GM23248 (cell line): ENCODE measurements at regions not wholly inside any gene's neighbourhood (a gene's known extent, or its start where the extent isn't known, plus 50 kb on each side); places are given as distances from the start of the nearest gene placed in this dataset.
"Not testable (repeated sequence)": the region's sequence is repeated elsewhere in the genome, so short reads cannot be mapped to it uniquely, and the experiment has no call there.

Experiments used
- DNase-seq: peaks from one replicate; pipeline ENCODE4 v3.0.0-alpha.2; 2015
- H2AFZ ChIP-seq: fragments of 200-600 bp; sonication (generic); 2 replicates; pipeline ENCODE4 v1.6.1; 2016; ENCODE audit warnings: antibody characterized with exemption
- H3F3A ChIP-seq: fragments of 200-600 bp; sonication (generic); 2 replicates; pipeline ENCODE4 v1.6.1; 2016; ENCODE audit warnings: mild to moderate bottlenecking, antibody characterized with exemption, mixed run types; ENCODE audit not compliant: insufficient read depth
- H3K27ac ChIP-seq: fragments of 200-600 bp; sonication (generic); 2 replicates; pipeline ENCODE4 v1.5.1; 2016; ENCODE audit warnings: mild to moderate bottlenecking
- H3K27me3 ChIP-seq: fragments of 200-600 bp; sonication (generic); replicated peaks from 2 replicates; pipeline ENCODE4 v1.6.1; 2016; ENCODE audit warnings: mild to moderate bottlenecking; ENCODE audit not compliant: insufficient read depth
- H3K36me3 ChIP-seq: fragments of 200-600 bp; sonication (generic); 2 replicates; pipeline ENCODE4 v1.6.1; 2016; ENCODE audit warnings: low read depth, mild to moderate bottlenecking
- H3K4me1 ChIP-seq: fragments of 200-600 bp; sonication (generic); 2 replicates; pipeline ENCODE4 v1.6.1; 2016; ENCODE audit warnings: mild to moderate bottlenecking; ENCODE audit not compliant: insufficient read depth
- H3K4me2 ChIP-seq: fragments of 200-600 bp; sonication (generic); one replicate; pipeline ENCODE4 v1.6.1; 2016; ENCODE audit warnings: mild to moderate bottlenecking; ENCODE audit not compliant: unreplicated experiment
- H3K4me3 ChIP-seq: fragments of 200-600 bp; sonication (generic); 2 replicates; pipeline ENCODE4 v1.5.1; 2016; ENCODE audit warnings: mild to moderate bottlenecking
- H3K79me2 ChIP-seq: fragments of 200-600 bp; sonication (generic); 2 replicates; pipeline ENCODE4 v1.6.1; 2016; ENCODE audit warnings: mild to moderate bottlenecking; ENCODE audit not compliant: insufficient read depth
- H3K9ac ChIP-seq: fragments of 200-600 bp; sonication (generic); 2 replicates; pipeline ENCODE4 v1.6.1; 2016; ENCODE audit warnings: mild to moderate bottlenecking
- H3K9me2 ChIP-seq: fragments of 200-600 bp; sonication (generic); 2 replicates; pipeline ENCODE4 v1.6.1; 2016; ENCODE audit warnings: mixed run types, mild to moderate bottlenecking, moderate library complexity; ENCODE audit not compliant: insufficient read depth
- H3K9me3 ChIP-seq: fragments of 200-600 bp; sonication (generic); one replicate; pipeline ENCODE4 v1.6.1; 2017; ENCODE audit warnings: low read depth
- H4K20me1 ChIP-seq: fragments of 200-600 bp; sonication (generic); 2 replicates; pipeline ENCODE4 v1.6.0; 2016; ENCODE audit not compliant: insufficient read depth
- EZH2 ChIP-seq: fragments of 200-600 bp; sonication (generic); IDR thresholded peaks from 2 replicates; pipeline ENCODE4 v1.6.1; 2018; ENCODE audit warnings: antibody characterized with exemption, mild to moderate bottlenecking; ENCODE audit not compliant: insufficient read depth, poor library complexity, severe bottlenecking
- EZH2phosphoT487 ChIP-seq: fragments of 200-600 bp; sonication (generic); IDR thresholded peaks from 2 replicates; pipeline ENCODE4 v1.6.1; 2018; ENCODE audit warnings: antibody characterized with exemption, moderate library complexity, mild to moderate bottlenecking, low read depth; ENCODE audit not compliant: insufficient read depth
- WGBS, 2 experiments: methylation state at CpG; one replicate each; pipeline ENCODE4 v1.1.6; 2015 to 2017; ENCODE audit warnings: low lambda C conversion rate in 2 of 2, low coverage in 1 of 2; ENCODE audit errors: missing lambda C conversion rate in 2 of 2; 5-methylcytosine and 5-hydroxymethylcytosine counted together
- in situ Hi-C: fragments of 300-500 bp; cut with MboI; formaldehyde crosslinking; loops from 2 replicates; pipeline ENCODE4 v1.15.0; 2020

DNA sequence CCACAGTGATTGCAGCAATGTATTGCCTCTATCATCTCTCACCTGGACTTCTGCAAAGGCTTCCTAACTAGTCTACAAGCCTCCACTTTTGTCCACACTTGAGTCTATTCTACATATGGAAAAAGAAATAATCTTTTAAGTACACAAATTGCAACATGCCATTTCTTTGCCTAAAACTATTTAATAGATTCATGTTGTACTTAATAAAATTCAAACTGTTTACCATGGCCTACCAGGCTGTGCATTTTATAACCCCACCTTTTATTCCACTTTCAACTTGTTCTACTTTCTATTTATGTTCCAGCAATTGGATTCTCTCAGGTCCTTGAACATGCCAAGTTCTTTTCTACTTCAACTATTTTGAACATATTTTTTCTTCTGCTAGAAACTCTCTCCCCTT is 128.7 kb downstream of the GPR85 start:
- Histone ChIP-seq H3K27ac (no peak overlapping the region), H3K9ac (no peak overlapping the region), H2AFZ (no peak overlapping the region), H3K9me3 (no peaks in the 10 kb centered on the region), H3F3A (no peaks in the 10 kb centered on the region), H4K20me1 (no peaks in the 10 kb centered on the region), H3K36me3 (no peaks in the 10 kb centered on the region), H3K4me1 (no peaks in the 10 kb centered on the region), H3K9me2 (no peaks in the 10 kb centered on the region), H3K4me2 (no peak overlapping the region), H3K79me2 (no peaks in the 10 kb centered on the region), H3K27me3 (no peaks in the 10 kb centered on the region), H3K4me3 (no peak overlapping the region)
- no peak for TF ChIP-seq EZH2phosphoT487
- no peak for TF ChIP-seq EZH2
- in situ Hi-C loops: no loop called here
- DNase-seq: no peak

DNA sequence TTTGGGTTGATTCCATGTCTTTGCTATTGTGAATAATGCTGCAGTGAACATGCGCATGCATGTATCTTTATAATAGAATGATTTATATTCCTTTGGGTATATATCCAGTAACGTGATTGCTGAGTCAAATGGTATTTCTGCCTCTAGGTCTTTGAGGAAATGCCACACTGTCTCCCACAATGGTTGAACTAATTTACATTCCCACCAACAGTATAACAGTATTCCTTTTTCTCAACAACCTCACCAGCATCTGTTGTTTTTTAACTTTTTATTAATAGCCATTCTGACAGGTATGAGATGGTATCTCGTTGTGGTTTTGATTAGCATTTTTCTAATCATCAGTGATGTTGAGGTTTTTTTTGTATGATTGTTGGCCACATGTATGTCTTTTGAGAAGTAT is 133.6 kb downstream of the GPR85 start:
- H3K9ac ChIP-seq, H4K20me1 ChIP-seq, in situ Hi-C loops, H3K9me3 ChIP-seq, H3K4me3 ChIP-seq, H3K9me2 ChIP-seq, H3K27ac ChIP-seq, H3K4me2 ChIP-seq, H3K27me3 ChIP-seq, H2AFZ ChIP-seq, H3F3A ChIP-seq, H3K79me2 ChIP-seq, H3K4me1 ChIP-seq, DNase-seq, H3K36me3 ChIP-seq: not testable (repeated sequence)
- WGBS, 2 experiments: 69% methylated on average over 3 of the region's 3 CpGs

DNA sequence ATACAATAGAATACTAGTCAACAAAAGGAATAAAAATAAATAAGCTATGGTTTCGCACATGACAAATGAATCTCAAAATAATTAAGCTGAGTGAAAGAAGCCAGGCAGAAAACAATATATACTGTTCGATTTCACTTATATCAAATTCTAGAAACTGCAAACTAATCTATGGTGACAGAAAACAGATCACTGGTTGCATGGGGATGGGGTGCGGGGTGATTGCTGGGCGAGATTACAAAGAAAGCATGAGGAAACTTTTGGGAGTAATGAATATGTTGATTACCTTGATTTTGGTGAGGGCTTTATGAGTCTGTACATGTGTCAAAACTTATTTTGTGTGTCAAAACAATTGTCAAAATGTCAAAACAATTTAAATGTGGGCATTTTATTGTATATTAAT is 135.6 kb downstream of the GPR85 start:
- 75 to 79% methylated on average over 4 of the region's 4 CpGs for WGBS, 2 experiments
- Histone ChIP-seq H3K9ac (no peak overlapping the region), H3K9me3 (no peaks in the 10 kb centered on the region), H3K9me2 (no peaks in the 10 kb centered on the region; the same call in 1 of the 2 replicates), H4K20me1 (no peaks in the 10 kb centered on the region), H3K27me3 (no peaks in the 10 kb centered on the region), H2AFZ (peak overlapping the region; percentile 24; the same call in 1 of the 2 replicates), H3F3A (no peaks in the 10 kb centered on the region), H3K27ac (no peak overlapping the region), H3K36me3 (no peaks in the 10 kb centered on the region), H3K4me3 (no peak overlapping the region), H3K79me2 (no peaks in the 10 kb centered on the region), H3K4me2 (no peak overlapping the region), H3K4me1 (no peaks in the 10 kb centered on the region)
- no peak for DNase-seq
- TF ChIP-seq EZH2phosphoT487: no peak
- TF ChIP-seq EZH2: no peak
- in situ Hi-C loops: no loop called here

DNA sequence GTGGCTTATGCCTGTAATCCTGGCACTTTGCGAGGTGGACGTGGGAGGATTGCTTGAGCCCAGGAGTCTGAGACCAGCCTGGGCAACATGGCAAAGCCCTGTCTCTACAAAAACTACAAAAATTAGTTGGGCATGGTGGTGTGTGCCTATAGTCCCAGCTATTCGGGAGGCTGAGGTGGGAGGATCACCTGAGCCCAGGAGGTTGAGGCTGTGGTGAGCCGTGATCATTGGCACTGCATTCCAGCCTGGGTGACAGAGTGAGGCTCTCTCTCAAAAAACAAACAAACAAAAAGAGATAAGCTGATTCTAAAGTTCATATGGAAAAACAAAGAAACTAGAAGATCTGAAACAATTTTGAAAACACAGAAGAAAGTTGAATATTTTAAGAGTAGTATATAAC is 136.9 kb downstream of the GPR85 start:
- in situ Hi-C loops, H3K36me3 ChIP-seq, H3K27ac ChIP-seq, H2AFZ ChIP-seq, H3K4me2 ChIP-seq, DNase-seq, H3K9me3 ChIP-seq, H3F3A ChIP-seq, H3K4me1 ChIP-seq, H3K4me3 ChIP-seq, H3K79me2 ChIP-seq, H3K9me2 ChIP-seq, H3K9ac ChIP-seq, H3K27me3 ChIP-seq, H4K20me1 ChIP-seq: not testable (repeated sequence)
- WGBS, 2 experiments: 56 to 61% methylated on average over 4 of the region's 4 CpGs

DNA sequence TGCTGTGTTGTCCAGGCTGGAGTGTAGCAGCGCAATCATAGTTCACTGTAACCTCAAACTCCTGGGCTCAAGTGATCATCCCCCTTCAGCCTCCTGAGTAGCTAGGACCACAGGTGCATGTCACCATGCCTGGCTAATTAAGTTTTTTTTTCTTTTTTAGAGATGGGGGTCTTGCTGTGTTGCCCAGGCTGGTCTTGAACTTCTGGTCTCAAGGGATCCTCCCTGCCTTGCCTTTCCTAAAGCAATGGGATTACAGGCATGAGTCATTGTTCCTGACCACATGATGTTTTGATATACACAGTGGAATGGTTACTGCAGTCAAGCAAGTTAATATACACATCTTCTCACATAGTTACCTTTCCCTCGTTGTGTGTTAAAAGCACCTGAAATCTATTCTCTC is 140.3 kb downstream of the GPR85 start:
- no peak overlapping the region for H3K27ac ChIP-seq
- no peaks in the 10 kb centered on the region for H3K9me3 ChIP-seq
- no peak overlapping the region for H3K4me3 ChIP-seq
- no peaks in the 10 kb centered on the region for H3K79me2 ChIP-seq
- no peaks in the 10 kb centered on the region for H3K36me3 ChIP-seq
- no peak overlapping the region for H3K4me2 ChIP-seq
- no peak overlapping the region for H2AFZ ChIP-seq
- H4K20me1 ChIP-seq: no peaks in the 10 kb centered on the region
- no peak for DNase-seq
- H3K4me1 ChIP-seq: peaks cover 4% of the 10 kb centered on the region; the same call in 1 of the 2 replicates
- no peaks in the 10 kb centered on the region for H3F3A ChIP-seq
- no peak overlapping the region for H3K9ac ChIP-seq
- in situ Hi-C loops: no loop called here
- H3K9me2 ChIP-seq: no peaks in the 10 kb centered on the region; the same call in 1 of the 2 replicates
- no peak for TF ChIP-seq EZH2
- no peak for TF ChIP-seq EZH2phosphoT487
- WGBS, 2 experiments: 63 to 73% methylated on average over 2 of the region's 2 CpGs
- H3K27me3 ChIP-seq: no peaks in the 10 kb centered on the region
